Activated CD4-positive, alpha-beta T cell treated with anti-CD3 and anti-CD28 coated beads, Interleukin-2, amount 50 U/mL, for 16 hours (primary cell): ENCODE measurements at regions not wholly inside any gene's neighbourhood (a gene's known extent, or its start where the extent isn't known, plus 50 kb on each side); places are given as distances from the start of the nearest gene placed in this dataset.
A peak's percentile ranks its signal among the peaks of the same experiment; 100 is the strongest.

Source experiments
- DNase-seq: peaks from one replicate; pipeline ENCODE4 v3.0.0-alpha.2; 2020

DNA sequence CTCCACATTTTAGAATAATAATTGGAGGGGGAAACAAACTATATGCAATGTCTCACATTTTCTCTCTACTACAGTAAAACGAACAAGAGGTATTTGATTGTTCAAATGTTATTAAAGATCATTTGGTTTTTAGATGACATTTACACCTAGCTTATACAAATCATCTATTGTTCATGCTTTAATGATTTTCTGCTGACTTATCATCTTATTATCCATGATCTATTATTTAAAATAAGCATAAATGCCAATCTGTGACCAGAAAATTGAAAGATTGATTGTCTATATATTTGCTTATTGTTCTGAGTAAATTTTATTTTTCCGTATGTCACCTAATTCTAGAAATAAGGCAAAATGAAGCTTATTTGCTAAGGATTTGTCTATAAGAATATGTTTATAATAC lies 537.2 kb downstream of the KCNJ3 start:
- no peak for DNase-seq

DNA sequence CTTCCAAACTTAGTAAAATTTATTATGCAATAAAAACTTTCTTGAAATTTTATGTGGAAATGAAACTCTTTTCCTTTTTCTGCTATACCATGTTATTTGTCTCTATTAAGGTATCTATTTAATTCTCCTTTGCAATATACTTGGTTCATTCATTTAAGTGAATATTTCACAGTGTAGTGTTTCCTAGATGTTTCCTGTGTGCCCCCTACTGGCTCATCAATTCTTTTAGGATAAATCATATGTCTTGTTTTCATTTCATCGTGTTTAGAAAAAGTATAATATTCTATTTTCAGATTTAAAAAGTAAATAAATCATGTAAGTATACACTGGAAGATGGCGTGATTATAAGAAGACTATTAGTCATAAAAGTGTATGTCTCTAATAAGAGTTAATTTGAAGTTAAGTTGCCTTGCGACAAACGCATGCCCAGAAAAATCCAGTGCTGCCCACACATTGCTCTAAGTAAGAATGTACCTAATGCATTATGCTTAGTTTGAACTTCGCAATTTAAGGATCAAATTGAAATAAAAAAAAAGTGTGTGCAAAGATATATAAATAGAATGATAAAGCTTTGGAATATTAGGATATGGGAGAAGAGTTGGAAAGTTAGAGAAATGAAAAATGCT lies 525.4 kb downstream of the KCNJ3 start:
- DNase-seq, result peak; percentile 0

DNA sequence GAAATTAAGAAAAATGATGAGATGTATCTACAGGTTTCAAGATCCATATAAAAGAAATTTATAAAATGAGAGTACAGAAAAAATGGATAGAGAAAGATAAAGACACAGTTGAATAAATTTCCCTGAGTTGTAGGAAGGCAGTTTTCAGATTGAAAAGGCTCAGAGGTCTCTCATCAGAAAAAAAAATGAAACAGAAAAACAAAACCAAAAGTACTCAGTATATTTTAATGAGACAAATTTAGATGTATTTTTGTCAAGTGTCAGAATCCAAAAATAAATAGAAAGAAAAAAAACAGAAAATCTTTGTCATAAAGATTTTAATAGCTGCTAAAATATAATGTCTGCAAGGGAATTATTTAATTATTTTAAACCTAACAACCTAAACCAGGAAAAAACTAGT lies 520.5 kb downstream of the KCNJ3 start:
- no peak for DNase-seq

DNA sequence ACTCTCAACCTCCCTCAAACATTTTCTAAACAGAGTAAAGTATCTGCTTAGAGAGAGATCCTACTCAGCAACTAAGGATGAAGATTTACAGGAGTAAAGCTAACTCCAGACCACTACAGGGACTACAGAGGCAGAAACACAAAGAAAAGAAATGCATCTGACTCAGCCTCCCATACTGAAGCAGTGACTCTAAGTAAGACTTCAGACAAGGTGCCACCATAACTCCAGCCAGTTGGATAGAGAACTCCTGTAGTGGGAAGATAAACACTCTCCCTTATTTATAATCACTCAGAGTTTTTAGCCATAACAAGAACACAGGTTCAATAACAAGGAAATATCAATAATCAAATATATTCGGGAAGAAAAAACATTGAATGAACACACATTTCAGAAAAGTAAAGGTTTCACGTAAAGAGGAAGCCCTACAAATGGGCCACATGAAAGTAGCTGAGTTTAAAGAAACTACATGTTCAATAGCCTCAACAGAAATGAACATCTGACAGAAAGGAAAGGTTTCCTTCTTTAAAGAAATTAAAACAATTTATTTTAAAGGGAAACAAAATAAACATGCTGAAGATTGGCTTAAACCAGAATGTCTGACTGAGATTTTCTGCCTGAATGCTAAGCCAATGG lies 519.9 kb downstream of the KCNJ3 start:
- DNase-seq, result no peak

DNA sequence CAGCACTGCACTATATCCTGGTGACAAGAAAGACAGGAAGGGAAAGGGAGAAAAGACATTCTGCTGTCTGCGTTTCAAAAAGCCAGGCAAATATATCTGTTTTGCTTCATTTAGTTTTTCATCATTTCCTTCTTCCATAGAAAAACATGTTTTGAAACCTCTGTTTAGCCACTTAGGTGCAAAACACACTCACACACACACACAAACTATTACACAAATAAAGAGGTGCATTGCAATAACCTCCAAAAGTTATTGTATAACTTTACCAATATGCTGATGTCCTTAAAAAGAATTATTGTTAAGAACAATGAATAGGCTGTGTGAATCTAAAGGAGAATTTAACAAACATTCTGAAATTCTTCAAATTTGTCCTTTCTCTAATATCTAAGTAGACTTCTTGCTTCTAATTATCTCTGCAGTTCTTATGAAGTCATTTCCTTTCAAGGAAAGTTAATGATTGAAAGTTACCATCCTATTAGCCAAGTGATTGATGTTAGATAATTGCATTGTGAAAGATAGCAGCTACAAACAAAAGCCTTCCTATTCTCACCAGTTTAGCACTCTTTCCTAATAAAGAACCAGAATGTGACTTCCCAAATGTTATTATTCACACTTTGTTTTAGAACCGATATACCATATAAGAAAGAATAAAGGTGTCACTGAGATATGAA lies 516.7 kb downstream of the KCNJ3 start:
- no peak for DNase-seq

DNA sequence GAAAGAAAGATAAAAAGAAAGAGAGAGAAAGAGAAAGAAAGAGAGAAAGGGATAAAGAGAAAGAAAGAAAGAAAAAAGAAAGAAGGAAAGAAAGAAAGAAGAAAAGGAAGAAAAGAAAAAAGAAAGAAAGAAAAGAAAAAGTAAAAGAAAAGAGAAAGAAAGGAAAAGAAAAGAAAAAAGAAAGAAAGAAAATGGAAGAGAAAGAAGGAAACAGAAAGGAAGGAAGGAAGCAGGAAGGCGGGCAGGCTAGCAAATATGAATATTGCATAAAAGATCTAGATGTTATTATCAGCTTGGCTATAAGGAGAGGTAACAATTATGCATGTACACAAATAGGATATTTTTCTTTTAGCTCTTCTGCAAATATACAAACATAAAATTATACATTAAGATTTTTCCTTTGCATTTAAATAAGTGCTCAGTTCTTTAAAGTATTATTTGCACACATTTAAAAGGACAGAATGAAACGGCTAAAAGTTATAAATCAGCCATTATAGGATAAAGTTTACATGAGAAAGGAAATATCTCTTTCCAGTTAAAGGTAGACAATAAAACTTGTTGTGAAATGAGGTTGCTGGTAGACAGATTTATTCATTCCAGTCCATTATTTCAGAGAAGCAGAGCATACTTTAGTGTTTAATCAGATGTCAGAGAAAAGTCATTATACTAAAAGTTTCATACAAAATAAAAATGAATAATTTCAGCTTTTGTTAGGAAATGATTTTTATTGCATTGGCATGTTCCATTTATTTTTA lies 511.4 kb downstream of the KCNJ3 start:
- no peak for DNase-seq

DNA sequence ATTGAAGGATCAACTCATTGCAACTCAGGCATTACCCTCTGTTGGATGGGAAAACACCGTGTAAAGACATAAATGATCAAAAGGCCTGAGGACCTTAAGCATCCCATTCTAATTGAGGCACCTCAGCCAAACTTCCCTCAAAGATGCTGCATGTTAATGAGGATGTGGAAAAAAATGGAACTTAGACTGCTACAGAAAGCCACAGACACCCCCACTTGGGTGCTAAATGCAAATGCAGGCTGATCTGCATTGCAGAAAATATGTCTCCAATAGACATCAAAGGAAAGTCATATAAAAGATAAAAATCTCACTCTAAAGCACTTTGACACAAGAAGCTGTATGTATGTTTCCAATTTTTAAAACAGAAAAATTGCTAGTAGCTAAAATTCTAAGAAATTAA lies 504.7 kb downstream of the KCNJ3 start:
- DNase-seq, result no peak

DNA sequence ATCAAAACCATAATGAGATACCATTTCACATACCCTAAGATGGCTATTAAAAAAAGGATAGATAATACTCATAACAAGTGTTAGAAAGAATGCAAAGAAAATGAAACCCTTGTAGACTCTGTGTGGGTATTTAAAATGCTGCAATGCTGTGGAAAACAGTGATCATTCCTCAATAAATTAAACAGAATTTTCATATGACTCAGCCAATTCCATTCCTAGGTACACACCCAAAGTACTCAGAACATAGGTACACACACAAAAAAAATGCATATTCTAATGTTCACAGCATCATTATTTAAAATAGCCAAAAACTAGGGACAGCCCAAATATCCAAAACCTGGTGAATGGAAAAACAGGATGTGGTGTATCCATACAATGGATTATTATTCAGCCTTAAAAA lies 502.3 kb downstream of the KCNJ3 start:
- DNase-seq, result no peak

DNA sequence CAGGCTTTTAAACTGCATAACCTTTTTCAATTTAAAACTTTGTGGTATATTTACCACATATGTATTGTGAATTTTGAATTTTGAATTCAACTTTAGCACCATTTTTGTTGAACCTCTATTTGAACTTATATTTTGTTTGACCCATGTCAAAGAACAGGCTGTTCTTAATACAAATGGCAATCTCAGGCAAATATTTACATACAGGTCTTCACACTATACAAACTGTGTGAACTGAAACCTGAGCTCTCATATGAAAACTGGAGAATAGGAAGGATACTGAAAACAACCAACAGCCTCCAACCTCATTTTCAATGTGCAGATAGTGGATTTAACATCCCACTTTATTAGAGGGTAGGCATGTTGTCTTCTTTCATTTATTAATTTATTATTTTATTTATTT lies 491.8 kb downstream of the KCNJ3 start:
- no peak for DNase-seq

DNA sequence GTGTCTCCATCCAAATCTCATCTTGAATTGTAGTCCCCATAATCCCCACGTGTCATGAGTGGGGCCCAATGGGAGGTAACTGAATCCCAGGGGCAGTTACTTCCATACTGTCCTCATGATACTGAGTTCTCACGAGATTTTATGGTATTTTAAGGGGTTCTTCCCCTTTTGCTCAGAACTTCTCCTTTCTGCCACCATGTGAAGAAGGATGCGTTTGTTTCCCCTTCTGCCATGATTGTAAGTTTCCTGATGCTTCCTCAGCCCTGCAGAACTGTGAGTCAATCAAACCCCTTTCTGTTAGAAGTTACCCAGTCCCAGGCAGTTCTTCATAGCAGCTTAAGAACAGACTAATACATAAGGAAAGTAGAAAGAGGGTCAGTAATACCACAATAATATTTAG lies 480.4 kb downstream of the KCNJ3 start:
- DNase-seq, result no peak

DNA sequence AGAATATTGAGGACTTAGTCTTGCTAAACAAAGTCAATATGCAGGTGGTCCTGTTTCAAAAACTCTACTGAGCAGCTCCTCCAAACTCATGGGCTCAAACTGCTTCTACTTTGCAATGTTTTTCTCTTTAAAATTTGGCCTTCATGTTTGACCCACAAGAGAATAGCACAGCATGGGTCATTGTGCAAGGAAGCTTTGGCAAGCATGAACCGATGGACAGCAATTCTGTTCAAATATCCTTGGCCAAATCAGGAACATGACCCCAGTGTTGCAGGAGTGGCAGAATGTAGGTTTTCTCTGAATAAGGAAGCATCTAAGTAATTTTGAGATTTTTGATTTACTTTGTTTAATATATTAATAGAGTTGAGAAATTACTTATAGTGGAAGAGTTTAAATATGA lies 477.9 kb downstream of the KCNJ3 start:
- no peak for DNase-seq

DNA sequence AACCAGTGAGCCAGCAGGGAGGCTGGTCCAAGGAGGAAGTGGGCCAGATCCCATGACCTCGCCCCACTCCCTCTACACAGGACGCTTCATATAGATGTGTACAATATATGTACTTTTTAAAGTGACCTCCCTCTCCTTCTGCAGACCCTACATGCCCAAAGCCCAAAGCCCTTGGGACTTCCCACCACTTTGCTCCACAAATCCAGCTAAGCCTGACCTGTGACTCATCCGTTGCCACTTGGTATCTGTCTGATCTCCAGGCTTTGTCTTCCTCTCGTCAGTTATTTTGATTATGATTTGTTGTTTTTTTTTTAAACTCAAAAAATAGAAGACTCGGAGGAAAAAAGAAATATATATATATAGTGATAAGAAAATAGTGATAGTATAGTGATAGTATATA lies 470.8 kb downstream of the KCNJ3 start:
- no peak for DNase-seq

DNA sequence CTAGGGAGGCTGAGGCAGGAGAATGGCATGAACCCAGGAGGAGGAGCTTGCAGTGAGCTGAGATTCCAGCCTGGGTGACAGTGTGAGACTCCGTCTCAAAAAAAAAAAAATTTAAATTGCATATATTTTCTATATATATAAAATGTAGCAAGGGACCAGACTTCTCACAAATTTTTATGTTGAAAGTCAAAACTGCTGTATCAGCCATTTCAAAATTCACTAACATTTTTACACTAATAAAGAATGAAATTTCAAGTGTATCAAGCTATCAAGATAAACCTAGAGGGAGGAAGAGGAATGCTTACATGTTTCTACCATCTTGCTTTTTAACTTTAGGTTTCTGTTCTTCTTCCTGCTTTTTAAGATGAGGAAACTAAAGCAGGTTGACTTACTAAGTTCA lies 464.0 kb downstream of the KCNJ3 start:
- DNase-seq, result no peak

DNA sequence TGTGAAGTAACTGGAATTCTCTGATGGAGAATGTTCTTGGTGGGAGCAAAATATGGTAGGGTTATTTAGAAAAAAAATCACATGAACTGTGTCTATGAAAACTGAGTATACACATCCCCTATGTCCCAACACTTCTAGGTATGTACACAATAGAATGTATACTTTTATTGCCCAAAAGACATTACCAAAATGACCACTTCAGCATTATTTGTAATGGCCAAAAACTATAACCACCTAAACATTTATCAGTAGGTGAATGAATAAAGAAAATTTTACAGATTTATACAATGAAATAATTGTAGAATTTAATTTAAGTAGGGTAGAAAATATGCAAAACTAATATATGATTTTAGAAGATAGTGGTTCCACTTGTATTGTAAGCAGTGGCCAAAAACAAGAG lies 462.8 kb downstream of the KCNJ3 start:
- no peak for DNase-seq

DNA sequence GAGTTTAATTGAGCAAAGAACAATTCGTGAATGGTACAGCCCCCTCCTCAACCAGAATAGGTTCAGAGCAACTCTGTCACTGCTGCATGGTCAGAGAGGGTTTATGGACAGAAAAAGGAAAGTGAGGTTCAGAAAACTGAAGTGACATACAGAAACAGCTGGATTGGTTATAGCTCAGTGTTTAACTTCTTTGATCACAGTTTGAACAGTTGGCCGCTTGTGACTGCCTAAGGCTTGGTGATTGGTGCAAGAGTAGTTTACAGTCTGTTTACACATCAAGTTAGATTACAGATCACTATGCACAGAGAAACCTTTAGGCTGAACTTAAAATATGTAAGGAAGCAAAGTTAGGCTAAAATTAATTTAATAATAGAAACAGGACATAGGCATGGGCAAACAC lies 459.2 kb downstream of the KCNJ3 start:
- DNase-seq, result no peak

DNA sequence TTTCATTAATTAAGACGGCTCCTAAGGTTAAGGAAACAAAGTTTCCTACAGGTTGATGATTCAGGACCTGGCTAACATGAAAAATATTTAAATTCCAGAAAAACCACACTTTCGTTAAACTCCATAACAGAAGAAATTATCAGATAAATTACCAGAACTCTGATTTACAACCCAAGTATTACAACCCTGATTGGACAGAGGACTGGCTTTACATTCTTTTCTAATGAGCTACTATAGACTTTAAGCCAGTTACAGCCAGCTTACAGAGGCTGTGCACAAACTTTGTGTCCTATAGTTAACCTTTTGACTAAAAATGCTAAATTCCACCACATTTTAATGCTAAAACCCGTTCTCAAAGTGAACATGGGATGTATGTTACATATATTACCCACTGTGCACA lies 458.6 kb downstream of the KCNJ3 start:
- no peak for DNase-seq

DNA sequence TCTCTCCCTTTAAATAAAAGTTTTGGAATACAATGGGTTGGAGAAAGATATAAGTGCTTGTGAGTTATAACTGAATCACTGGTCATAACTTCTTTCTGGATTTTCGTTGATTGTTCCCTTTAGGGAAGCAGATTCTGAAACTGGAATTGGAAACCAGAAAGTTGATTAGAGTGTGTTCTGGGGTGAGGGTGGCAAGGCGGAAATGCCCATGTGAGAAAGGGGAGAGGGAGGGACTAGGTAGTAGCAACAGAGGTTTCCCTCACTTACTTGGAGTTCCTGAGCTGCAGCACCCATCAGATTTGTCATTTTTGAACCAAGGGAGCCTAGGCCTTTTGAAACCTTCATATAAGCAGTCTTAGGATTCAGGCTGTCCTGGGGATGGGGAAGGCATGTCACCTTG lies 453.4 kb downstream of the KCNJ3 start:
- no peak for DNase-seq

DNA sequence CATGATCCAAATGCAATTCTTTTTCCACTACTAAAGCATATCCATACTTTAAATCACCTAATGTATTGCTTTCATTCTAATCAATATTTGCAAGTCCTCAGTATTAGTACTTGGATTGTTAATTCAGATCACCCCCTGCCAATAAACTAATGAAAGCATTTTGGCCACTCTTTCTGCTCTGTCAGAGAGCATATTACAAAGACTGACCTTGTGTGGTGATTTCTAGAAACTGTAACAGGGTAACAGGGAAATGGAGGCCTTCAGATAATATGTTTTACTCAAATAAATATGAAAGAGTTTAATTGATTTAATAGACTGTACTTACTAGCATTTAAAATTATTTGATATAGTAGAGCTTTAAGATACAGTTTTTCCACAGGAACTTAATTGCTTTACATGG lies 453.0 kb downstream of the KCNJ3 start:
- no peak for DNase-seq

DNA sequence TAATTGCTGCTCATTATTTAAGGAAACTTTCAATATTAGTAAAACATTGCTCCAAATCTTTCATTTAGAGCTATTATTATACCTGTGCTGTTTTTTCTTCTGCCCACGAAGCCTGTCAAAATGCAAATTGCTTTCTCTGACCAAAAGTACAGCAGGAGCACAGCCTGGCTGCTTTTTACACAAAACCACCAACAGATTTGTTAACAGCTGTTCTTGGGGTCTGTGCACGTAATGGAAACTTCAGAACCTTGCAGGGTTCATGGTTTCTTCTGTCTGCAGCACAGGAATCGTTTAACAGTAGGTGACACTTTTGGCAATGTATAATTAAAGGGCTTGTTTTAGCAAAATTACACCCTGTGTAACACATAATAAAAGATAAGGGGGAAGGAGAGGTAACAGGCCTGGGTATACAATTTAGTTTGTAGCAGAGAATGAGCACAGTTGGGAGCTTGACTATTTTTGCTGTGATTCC lies 447.3 kb downstream of the KCNJ3 start:
- DNase-seq, result no peak

DNA sequence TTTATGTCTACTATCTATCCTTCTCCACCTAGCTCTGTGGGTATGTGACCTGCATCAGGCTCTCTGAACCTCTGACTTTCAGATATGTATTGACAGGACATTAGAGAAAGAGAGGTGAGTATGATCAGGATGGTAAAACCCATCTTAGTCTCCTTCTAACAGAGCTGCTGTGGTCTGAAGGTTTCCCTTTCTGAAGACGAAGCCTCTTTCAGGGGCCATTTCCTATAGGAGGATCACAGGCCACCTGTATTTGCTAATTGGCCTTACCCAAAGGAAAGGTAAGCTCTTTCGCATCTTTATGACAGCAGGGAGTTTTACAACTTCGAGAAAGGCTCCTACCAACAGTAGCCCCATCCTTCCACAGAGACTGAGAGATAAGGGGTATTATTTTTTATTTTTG lies 442.9 kb downstream of the KCNJ3 start:
- no peak for DNase-seq

DNA sequence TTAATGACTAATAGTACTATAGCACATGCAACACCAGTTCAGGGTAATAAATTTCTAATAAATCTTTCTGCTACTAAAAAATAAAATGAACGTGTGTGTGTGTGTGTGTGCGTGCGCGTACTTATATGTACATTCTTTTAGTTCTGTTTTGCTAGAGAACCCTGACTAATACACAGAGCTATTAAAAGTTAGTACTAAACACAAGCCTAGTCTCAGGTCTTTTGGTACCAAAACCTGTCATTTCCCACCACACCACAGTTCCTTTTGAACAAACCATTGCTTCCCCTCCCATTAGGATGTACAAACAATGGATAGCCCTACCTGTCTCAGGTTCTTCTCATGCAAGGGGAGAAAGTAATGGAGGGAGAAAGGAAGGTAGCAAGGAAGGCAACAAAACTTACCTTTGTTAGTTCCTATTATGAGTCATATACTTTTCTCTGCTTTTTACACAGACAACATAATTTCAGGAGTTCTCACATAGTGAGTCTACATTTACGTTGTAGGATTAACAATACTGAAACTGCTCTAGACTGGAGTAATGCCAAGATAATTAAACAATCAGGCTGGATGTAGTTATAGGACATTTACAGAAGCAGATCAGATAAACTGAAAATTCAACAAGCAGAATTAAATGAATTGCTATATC lies 427.2 kb downstream of the KCNJ3 start:
- DNase-seq, result no peak

DNA sequence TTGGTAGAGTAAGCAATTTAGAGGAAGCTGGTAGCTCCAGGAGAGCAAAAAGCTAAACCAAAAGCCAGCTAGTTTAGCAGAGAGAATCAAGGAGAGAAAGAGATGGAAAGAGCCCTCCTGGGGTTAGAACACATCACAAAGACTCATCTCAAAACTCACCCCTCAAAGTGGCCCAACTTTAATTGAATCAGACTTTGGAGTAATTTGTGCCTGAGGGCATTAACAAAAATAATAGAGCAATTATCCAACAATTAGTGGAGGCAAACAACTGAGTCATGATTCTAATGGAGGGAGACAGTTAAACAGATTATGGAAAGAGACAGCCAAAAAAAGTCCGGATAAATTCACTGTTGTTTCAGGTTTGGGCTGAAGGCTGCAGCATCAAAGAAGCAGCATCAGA lies 417.4 kb downstream of the KCNJ3 start:
- no peak for DNase-seq

DNA sequence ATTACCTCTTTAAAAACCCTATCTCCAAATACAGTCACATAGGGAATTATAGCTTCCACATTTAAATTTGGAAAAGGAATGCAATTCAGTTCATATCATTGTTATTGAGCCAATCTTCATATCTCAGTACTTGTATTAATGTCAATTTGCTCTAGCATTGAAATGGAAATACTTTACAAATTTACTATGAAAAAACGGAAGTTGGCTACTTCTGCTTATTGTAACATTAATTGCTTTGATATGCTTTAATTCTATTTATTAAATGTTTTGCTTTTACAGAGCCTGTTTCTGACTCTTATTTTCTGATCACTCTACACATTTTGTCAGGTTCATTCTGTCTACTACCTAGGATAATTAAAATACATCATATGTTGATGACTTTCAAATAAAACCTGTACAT lies 412.6 kb downstream of the KCNJ3 start:
- DNase-seq, result no peak
